SJCRH30 (cell line): ENCODE measurements at regions not wholly inside any gene's neighbourhood (a gene's known extent, or its start where the extent isn't known, plus 50 kb on each side); places are given as distances from the start of the nearest gene placed in this dataset.
"Not testable (repeated sequence)": the region's sequence is repeated elsewhere in the genome, so short reads cannot be mapped to it uniquely, and the experiment has no call there.

ENCODE experiments used
- DNase-seq, 2 experiments: peaks; one replicate each; pipeline ENCODE4 v3.0.0-alpha.2; 2015 to 2020
- H3K27ac ChIP-seq: fragments of 250-450 bp; sonication (Bioruptor Pico); 2 replicates; pipeline ENCODE4 v1.5.1; 2020; ENCODE audit warnings: mild to moderate bottlenecking, moderate library complexity
- H3K27me3 ChIP-seq: fragments of 250-450 bp; sonication (Bioruptor Pico); 2 replicates; pipeline ENCODE4 v1.5.1; 2020; ENCODE audit warnings: mild to moderate bottlenecking, moderate library complexity
- H3K36me3 ChIP-seq: fragments of 250-450 bp; sonication (Bioruptor Pico); 2 replicates; pipeline ENCODE4 v1.5.1; 2020; ENCODE audit warnings: mild to moderate bottlenecking, moderate library complexity
- H3K4me1 ChIP-seq: fragments of 250-450 bp; sonication (Bioruptor Pico); 2 replicates; pipeline ENCODE4 v1.5.1; 2020; ENCODE audit warnings: mild to moderate bottlenecking, moderate library complexity
- H3K4me3 ChIP-seq: fragments of 250-450 bp; sonication (Bioruptor Pico); 2 replicates; pipeline ENCODE4 v1.5.1; 2020; ENCODE audit warnings: mild to moderate bottlenecking, moderate library complexity
- H3K9me3 ChIP-seq: fragments of 250-450 bp; sonication (Bioruptor Pico); replicated peaks from 2 replicates; pipeline ENCODE4 v1.5.1; 2020; ENCODE audit warnings: mild to moderate bottlenecking, moderate library complexity

DNA sequence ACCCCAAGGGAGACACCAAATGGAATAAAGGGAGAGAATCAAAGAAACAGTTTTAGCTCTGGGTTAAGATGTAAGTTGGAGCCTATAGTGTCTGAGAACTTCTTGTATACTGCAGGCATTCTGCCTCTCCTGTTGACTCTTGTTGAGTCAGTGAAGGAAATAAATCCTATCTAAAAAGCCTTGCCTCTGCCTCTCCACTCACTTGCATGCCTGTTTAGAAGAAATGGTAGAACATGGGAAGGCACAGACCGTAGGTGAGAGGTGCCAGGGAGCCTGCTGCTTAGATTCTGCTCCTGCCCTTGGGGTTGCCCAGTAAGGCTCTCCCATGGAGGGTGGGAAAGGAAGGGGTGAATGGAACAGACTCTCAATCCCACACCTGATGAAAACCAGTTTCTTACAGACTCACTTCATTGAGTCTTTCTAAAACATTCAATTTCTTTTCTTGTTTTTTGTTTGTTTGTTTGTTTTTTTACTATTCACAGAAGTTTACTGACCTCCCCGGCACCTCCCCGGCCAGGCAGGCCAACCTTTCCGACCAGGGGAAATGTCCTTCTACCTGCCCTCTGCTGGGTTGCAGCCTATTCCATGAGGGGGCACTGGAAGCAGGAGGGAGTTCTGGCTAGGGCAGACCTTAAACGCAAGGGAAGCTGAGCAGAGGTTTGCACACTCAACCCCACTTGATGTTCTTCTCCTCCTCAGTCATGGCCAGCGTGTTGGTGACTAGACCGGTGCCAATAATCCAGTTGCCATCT lies 211.7 kb upstream of the WSB1 start:
- DNase-seq: no peak

GRCh38 chr17:27082775-27083154 lies 211.1 kb upstream of the WSB1 start:
- Histone ChIP-seq H3K9me3 (no peaks in the 10 kb centered on the region), H3K27ac (no peak overlapping the region), H3K36me3 (no peaks in the 10 kb centered on the region)

More for the DNA sequence above, 211.7 kb upstream of the WSB1 start:
- Histone ChIP-seq H3K9me3 (no peaks in the 10 kb centered on the region), H3K27ac (no peak overlapping the region), H3K27me3 (no peaks in the 10 kb centered on the region), H3K4me3 (no peak overlapping the region), H3K4me1 (no peaks in the 10 kb centered on the region), H3K36me3 (no peaks in the 10 kb centered on the region)

GRCh38 chr17:27083408-27084185 lies 210.3 kb upstream of the WSB1 start:
- no peaks in the 10 kb centered on the region for H3K27me3 ChIP-seq
- no peak overlapping the region for H3K27ac ChIP-seq
- H3K4me3 ChIP-seq: no peak overlapping the region
- DNase-seq: no peak
- H3K4me1 ChIP-seq: no peaks in the 10 kb centered on the region
- no peaks in the 10 kb centered on the region for H3K9me3 ChIP-seq
- no peaks in the 10 kb centered on the region for H3K36me3 ChIP-seq

More at GRCh38 chr17:27082775-27083154, 211.1 kb upstream of the WSB1 start:
- Histone ChIP-seq H3K27me3 (no peaks in the 10 kb centered on the region), H3K4me3 (no peak overlapping the region), H3K4me1 (no peaks in the 10 kb centered on the region)
- no peak for DNase-seq

GRCh38 chr17:27085517-27085916 lies 208.4 kb upstream of the WSB1 start:
- Histone ChIP-seq H3K4me3 (no peak overlapping the region), H3K27ac (no peak overlapping the region), H3K9me3 (no peaks in the 10 kb centered on the region), H3K4me1 (no peaks in the 10 kb centered on the region), H3K27me3 (no peaks in the 10 kb centered on the region), H3K36me3 (no peaks in the 10 kb centered on the region)
- DNase-seq: no peak

- H3K27ac ChIP-seq: no peak overlapping the region
- no peaks in the 10 kb centered on the region for H3K27me3 ChIP-seq
- H3K36me3 ChIP-seq: no peaks in the 10 kb centered on the region
- no peaks in the 10 kb centered on the region for H3K9me3 ChIP-seq
- no peak for DNase-seq
- H3K4me1 ChIP-seq: no peaks in the 10 kb centered on the region
- no peak overlapping the region for H3K4me3 ChIP-seq
Measured at GRCh38 chr17:27086526-27086925, 207.4 kb upstream of the WSB1 start.

- Histone ChIP-seq H3K4me3 (no peak overlapping the region), H3K36me3 (no peaks in the 10 kb centered on the region), H3K27ac (no peak overlapping the region), H3K4me1 (no peaks in the 10 kb centered on the region), H3K9me3 (no peaks in the 10 kb centered on the region), H3K27me3 (no peaks in the 10 kb centered on the region)
- DNase-seq: no peak
Measured at GRCh38 chr17:27087935-27088766, 205.8 kb upstream of the WSB1 start.

DNA sequence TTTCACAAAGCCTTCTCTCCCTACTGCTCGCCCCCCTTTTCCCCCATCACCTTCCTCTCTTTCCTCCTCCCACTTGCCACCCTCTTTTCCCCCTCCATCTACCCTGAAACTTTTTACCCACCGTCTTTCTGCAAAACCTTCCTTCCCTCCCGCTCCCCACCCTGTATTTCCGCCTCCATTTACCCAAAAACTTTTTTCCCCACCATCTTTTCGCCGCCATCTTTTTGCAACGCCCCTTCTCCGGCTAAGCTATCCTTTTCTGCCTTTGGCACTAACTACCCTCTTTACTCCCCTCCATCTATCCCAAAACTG lies 205.2 kb upstream of the WSB1 start:
- Histone ChIP-seq H3K27me3 (no peaks in the 10 kb centered on the region), H3K36me3 (no peaks in the 10 kb centered on the region), H3K27ac (no peak overlapping the region), H3K4me1 (no peaks in the 10 kb centered on the region), H3K9me3 (no peaks in the 10 kb centered on the region), H3K4me3 (no peak overlapping the region)
- DNase-seq: no peak

GRCh38 chr17:27089079-27089928 lies 204.6 kb upstream of the WSB1 start:
- H3K4me1 ChIP-seq, DNase-seq, H3K27me3 ChIP-seq, H3K4me3 ChIP-seq, H3K36me3 ChIP-seq, H3K9me3 ChIP-seq, H3K27ac ChIP-seq: not testable (repeated sequence)

DNA sequence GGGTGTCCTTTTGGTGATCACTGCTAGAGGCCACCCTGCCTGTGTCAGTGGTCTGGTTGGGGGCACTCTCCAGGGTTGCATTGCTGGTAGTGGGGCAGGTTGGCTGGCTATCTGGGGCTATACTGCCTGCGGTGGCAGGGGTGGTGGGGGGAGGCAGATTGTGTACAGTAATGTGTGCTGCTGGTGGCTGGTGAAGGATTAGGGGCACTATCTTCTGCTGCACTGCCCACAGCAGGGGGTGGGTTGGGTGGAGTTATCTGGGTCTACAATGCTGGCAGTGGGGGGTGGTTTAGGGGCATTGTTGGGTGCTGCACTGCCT lies 204.0 kb upstream of the WSB1 start:
- Histone ChIP-seq H3K4me1 (no peaks in the 10 kb centered on the region), H3K4me3 (no peak overlapping the region), H3K9me3 (no peaks in the 10 kb centered on the region), H3K27ac (no peak overlapping the region), H3K27me3 (no peaks in the 10 kb centered on the region), H3K36me3 (no peaks in the 10 kb centered on the region)
- no peak for DNase-seq

DNA sequence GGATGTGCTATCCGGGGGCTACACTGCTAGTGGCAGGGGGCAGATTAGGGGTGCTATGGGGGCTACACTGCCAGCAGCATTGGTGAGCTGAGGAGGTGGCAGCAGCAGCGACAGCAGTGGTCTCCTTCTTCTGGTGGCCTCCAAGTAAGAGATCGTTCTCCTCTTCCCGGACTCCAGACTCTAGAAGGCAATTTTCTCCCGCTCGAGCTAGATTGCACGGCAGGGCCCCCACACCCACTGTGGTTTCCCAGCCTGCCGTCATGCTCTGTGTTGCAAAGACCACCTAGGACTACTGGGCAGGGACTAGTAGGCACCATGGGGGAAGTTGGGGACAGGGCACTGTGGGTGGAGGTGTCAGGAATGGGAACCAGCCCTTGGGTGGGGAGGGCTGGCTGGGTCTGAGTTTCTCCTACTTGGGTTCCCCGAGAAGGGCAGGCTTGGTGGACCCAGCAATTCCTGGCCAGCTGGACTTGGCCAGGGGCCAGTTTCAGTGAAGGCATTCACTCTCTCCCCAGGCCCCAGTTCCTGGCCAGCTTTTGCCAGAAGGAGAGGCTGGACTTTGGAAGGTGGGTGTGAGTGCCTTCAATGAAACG lies 203.4 kb upstream of the WSB1 start:
- H3K4me1 ChIP-seq, H3K27me3 ChIP-seq, H3K27ac ChIP-seq, DNase-seq, H3K9me3 ChIP-seq, H3K4me3 ChIP-seq, H3K36me3 ChIP-seq: not testable (repeated sequence)

DNA sequence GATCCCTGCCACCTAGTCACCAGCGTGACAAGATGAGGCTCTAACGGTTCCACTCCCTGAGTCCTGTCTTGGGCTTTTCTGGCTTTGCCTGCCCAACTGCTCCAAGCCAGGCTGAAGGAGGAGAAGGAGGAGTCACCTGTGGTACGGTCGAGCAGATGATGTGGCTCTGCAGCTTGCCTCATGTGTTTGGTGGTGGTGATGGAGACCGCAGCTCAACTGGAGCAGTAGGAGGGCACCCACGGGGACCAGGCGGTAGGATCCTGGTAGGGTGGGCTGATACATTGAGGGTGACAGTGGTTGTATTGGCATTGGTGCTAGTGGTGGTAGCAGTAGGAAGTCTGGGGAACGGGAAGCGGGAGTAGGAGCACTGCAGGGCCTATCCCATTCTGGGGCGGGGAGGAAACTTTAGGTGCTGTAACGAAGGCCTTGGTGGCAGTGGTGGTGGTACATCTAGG lies 202.8 kb upstream of the WSB1 start:
- no peaks in the 10 kb centered on the region for H3K27me3 ChIP-seq
- H3K4me1 ChIP-seq: no peaks in the 10 kb centered on the region
- H3K27ac ChIP-seq: no peak overlapping the region
- no peaks in the 10 kb centered on the region for H3K36me3 ChIP-seq
- no peak for DNase-seq
- H3K4me3 ChIP-seq: no peak overlapping the region
- no peaks in the 10 kb centered on the region for H3K9me3 ChIP-seq

DNA sequence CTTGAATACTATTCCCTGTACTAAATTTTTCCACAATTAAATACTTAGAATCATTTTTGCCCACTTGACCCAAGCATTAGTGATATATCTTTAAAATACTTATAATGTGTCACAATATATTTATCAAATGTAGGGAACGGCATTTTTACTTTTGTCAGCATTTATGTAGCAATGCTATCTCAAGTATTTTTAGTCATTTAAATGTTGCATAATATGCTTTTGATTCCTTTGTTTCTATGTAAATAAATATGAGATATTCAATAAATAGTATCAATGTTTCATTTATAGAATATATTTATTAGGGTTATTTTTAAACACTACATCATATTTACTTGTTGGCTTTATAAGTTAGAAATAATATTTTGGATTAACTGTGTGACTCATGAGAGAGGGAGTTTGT lies 199.7 kb upstream of the WSB1 start:
- not testable (repeated sequence) for H3K4me1 ChIP-seq, DNase-seq, H3K4me3 ChIP-seq, H3K36me3 ChIP-seq, H3K27me3 ChIP-seq, H3K9me3 ChIP-seq, H3K27ac ChIP-seq

DNA sequence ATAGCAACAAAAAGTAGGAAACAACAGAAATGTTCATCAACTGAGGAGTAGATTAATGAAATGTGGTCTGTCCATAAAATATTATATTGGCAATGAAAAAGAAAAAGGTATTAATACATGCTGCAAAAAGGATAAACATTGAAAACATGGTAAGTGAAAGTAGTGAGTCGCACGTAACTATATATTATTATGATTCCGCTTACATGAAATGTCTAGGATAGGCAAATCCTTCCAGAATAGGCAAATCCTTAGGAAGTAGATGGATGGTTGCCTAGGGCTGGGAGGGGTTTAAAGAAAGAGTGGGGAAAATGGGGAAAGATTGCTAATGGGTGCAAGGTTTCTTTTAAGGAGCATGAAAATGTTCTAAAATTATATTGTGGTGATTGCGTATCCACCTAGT lies 198.1 kb upstream of the WSB1 start:
- DNase-seq, H3K4me1 ChIP-seq, H3K27ac ChIP-seq, H3K27me3 ChIP-seq, H3K9me3 ChIP-seq, H3K4me3 ChIP-seq, H3K36me3 ChIP-seq: not testable (repeated sequence)

DNA sequence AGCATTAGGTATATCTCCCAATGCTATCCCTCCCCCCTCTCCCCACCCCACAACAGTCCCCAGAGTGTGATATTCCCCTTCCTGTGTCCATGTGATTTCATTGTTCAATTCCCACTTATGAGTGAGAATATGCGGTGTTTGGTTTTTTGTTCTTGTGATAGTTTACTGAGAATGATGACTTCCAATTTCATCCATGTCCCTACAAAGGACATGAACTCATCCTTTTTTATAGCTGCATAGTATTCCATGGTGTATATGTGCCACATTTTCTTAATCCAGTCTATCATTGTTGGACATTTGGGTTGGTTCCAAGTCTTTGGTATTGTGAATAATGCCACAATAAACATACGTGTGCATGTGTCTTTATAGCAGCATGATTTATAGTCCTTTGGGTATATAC lies 194.6 kb upstream of the WSB1 start:
- H3K4me3 ChIP-seq, H3K4me1 ChIP-seq, H3K36me3 ChIP-seq, H3K27ac ChIP-seq, DNase-seq, H3K27me3 ChIP-seq, H3K9me3 ChIP-seq: not testable (repeated sequence)
